AML-193 (cell line): ENCODE measurements at regions not wholly inside any gene's neighbourhood (a gene's known extent, or its start where the extent isn't known, plus 50 kb on each side); places are given as distances from the start of the nearest gene placed in this dataset.

Experiments used
- DNase-seq, 2 experiments: peaks; one replicate each; lab custom pipeline; 2025; lab: John Stamatoyannopoulos, UW

DNA sequence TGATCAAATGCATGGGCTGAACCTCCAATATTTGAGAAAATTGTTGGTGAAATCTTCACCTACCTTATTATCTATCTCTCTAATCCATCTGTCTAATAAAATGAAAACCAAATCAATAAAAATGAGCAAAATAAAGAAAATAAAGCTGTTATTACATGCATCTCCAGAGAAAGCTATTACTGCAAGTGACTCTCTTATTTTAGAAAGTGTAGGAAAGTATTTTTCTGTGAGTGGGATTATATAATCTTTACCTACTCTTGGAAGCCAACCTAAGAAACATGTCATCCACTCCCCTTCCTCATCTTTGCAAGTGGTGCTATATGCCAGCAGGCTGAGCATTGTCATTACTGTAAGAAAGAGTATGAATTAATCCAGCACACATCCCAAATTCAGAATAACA lies 191.5 kb upstream of the RFC3 start:
- no peak for DNase-seq

DNA sequence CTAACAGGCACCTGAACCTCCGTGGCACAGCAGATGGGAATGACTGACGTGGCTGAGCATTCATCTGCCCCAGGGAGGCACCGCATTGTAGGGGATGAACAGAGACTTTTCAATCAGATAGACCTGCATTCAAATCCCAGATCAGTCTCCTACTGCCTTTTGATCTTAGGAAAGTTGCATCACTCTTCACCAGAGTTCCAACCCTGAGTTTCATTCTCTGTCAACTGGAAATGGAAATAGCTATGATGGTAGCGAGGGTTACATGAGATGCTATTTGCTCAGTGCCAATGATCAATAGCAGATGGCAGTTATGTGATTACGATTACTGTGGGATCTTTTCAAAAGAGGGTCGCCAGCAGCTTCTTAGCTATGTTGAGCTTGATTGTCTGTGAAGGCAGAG lies 189.3 kb upstream of the RFC3 start:
- no peak for DNase-seq

DNA sequence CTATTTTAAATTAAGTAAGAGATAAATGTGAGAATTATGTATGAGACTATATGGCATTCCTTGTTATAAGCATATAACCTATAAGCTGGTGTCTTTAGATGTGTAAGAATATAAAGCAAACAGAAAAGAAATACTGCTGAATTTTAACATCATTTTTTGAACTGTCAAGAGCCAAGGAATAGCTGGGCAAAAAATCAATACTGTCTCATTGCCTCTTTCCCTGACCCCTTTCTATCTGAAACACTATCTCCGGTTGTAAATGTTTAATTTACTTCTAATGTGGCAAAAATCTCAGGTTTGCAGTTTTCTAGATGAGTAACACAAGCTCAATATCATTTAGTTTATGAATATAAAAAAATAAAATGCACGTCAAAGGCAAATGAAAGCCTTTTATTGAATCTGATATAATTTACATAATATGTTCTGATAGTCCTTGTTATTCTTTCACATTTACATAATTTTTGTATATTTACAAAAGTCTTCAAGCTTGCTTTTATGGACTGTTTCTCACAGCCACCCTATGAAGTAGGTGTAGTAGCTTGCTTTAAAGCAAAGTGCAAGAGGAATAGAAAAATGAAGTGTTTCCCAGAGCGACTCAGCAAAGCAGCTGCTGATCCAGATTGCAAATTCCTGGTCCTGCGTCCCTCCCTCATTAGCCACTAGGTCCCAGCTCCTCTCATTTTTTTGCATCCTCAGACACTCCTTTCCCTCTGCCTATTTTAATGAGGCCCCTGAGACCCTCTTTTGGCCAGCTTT lies 188.2 kb upstream of the RFC3 start:
- DNase-seq, result no peak

DNA sequence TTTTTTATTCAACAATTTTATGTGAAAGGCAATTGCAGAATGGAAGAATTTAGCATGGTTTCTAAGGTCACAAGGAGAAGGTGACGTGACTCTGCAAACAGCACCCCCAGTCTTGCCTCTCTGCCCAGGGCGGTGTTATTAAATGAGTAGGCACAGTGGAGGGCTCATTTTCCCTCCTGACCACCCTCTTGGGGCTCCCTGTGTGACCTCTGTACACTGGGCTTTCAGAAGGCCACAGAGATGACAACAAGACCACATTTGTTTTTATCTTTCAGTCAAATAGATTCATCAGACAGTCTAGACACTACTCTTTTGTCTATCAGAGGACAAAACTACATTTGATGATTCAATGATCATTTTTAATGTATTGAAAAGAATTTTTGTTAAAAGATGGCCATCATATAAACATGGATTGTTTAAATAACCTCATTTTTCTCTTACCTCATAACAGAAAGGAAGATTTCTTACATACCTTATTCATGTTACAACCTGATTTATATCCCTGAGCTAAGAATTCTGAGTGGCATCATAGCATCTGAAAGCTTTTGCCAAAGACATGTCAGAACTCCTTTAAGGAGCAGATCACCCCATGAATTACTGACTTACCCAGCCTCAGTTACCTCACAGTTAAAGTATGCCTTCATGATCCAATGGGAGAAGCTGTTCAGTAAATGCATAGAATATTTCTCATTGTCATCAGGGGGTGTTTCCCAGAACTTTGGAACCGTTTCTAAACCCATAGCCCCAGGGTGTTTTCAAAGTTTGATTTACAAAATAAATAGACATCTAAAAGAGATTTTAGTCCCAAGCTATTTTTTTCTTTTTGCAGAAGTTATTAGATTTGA lies 184.0 kb upstream of the RFC3 start:
- DNase-seq, result no peak

DNA sequence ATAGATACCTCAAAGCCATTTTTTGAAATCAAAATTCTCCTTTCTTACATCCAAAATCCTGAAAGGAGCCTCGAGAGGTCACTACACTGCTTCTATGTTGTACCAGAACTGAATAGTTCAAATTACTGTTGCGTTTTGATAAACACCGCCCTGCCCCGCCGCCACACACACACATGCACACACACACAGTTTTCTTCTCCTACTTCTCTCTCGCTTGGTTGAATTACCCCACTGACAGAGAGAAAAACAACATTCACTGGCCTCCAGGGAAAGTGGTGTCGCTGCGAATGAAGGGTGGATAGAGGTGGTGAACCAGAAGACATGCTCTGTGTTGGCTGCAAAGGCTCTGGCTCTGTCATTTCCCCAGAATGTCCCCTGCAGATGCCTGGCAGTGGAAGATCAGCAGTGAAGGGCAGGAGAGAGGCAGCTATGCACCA lies 183.4 kb upstream of the RFC3 start:
- DNase-seq, result no peak

DNA sequence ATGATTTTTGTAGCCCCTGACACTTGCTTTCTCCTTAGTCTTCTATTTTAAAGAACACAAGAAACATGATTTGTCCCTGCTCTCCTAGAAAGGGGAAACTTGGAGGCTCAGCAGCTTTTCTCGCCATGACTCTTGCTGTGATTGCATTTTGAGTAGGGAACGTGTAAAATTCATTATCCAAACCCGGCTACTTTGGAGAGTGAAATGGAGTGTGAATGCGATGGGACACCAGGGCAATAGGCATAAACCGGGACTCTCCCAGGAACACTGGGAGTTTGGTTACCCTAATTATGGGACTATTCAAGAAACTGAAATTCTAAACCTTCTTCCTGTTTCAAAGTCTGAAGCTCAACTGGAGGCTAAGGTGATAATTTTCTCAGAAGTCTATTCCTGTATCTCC lies 181.7 kb upstream of the RFC3 start:
- DNase-seq, result no peak

DNA sequence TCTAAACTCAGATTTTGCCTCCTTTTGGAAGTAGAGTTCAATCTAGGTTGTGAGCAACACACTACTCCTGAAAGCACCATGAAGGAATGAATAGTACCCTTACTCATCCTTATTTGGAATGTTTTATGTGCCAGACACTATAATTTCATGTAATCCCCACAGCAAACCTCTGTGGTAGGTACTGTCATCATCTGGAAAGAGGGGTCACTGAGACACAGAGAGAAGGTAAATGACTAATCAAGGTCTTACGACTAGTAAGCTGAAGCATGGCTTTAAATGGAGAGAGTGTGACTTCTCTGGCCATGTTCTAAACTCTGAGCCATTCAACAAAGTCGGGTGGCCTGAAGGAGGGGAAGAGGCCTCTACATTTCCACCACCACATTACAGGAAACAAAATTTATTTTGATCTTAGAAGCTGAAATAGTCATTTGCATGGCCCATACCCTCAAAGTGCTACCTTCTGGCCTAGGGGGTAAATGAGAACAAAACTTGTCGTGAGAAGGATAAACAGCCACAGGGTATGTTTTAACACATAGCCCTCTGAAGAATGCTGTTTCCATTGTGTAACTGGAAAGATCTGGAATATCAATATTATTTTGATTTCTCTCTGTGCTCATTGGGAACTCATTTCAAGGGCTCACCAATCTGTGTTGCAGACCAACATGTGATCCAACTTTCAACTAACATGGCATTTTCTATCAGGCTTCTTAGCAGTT lies 180.8 kb upstream of the RFC3 start:
- no peak for DNase-seq

DNA sequence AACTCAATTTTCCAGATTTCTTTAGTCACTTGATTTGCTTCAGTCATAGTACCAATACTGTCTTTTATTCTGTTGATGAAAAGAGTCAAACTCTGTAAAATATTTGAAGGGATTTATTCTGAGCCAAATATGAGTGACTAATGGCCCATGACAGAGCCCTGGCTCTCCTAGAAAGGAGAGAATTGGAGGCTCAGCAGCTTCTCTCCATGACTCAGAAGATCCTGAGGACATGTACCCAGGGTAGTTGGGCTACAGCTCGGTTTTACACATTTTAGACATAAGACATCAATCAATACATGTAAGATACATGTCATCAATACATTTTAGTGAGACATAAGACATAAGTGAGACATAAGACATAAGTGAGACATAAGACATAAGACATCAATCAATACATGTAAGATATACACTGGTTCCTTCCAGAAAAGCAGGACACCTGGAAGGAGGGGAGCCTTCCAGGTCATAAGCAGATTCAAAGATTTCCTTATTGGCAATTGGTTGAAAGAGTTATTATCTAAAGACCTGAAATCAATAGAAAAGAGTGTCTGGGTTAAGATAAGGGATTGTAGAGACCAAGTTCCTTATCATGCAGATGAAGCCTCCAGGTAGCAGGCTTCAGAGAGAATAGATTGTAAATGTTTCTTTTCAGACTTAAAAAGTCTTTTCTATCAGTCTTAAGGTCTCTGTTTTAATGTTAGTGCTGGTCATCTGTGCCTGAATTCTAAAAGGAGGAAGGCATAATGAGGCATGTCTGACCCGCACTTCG lies 179.8 kb upstream of the RFC3 start:
- DNase-seq, result no peak

DNA sequence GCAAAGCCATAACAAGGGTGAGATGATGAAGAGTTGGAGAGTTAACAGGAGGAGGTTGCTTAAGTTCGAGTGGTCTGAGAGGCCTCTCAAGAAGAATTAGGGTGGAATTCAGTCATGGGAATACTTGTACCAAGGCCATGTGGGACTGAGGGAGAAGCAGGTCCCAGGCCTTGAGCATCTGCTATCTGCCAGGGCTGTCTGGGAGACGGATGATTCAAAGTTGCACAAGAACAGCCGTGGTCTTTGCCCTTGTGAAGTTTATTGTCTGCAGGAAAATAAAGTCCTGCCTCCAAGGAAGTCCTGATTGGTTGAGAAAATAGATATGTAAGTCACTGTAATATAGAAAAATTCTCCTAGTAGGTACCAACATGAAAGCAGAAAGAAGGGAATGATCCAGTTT lies 178.8 kb upstream of the RFC3 start:
- DNase-seq, result no peak

DNA sequence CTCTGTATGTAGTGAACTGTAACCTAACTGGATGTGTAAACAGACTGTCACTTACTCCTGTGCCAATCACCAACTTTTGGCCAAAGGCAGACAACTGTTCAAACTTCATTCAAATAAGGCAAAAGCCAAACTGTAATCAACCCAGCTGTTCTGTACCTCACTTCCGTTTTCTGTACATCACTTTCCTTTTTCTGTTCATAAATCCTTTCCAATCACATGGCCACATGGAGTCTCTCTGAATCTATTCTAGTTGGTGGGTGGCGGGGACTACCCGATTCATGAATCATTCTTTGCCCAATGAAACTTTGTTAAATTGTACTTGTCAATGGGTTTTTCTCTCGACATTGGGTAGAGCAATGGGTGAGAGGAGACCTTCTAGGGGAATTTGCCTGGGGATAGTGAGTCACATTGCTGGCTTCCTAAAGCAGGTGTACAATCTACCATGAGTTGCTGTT lies 178.3 kb upstream of the RFC3 start:
- no peak for DNase-seq

DNA sequence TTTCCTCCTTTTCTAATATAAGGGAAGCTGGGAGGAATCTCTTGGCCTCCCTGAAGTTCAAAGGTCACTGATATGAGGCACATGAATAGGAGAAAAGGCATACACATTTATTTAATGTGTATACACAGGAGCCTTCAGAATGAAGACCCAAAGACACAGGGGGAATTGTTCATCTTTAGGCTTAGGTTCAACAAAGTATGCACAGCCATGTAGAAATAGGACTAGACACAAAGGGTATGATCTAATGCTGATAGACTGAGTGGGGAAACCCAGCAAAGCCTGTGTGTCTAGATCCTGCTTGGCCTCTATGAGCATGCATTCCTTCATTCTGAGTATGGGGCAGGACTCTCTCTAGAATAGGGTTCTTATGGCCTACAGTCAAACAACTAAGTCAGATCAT lies 177.1 kb upstream of the RFC3 start:
- no peak for DNase-seq

DNA sequence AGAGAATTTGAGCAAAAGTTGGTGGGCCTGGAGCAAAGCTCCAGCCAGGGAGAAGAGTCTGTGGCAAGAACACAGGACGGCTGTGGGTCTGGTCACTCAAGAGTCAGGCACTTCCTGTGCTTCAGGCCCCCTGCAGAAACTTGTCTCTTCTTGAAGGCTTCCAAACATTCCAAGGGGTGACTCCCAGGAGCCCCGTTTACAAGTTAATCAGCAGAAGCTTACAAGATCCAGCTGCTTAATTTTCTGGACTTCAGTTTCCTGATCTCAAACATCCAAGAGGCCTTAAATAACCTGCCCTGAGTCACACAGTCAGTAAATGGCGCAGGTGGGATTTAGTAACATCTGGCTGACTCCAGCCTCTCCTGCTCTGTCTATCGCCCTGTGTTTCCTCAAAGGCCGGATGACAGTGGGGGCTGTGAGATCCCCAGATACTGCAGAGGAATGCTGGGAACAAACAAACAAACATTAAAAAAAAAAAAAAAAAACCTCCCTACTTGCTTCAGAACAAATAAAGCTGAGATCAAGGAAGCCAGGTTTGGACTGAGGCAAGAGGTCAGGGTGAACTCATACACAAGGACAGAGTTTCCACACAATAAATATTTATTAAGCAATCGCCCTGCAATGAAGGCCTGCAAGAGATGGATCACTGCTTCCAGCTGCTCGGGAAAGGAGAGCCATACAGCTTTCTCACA lies 175.4 kb upstream of the RFC3 start:
- DNase-seq, result peak in 1 of 2 experiments; percentile 11

DNA sequence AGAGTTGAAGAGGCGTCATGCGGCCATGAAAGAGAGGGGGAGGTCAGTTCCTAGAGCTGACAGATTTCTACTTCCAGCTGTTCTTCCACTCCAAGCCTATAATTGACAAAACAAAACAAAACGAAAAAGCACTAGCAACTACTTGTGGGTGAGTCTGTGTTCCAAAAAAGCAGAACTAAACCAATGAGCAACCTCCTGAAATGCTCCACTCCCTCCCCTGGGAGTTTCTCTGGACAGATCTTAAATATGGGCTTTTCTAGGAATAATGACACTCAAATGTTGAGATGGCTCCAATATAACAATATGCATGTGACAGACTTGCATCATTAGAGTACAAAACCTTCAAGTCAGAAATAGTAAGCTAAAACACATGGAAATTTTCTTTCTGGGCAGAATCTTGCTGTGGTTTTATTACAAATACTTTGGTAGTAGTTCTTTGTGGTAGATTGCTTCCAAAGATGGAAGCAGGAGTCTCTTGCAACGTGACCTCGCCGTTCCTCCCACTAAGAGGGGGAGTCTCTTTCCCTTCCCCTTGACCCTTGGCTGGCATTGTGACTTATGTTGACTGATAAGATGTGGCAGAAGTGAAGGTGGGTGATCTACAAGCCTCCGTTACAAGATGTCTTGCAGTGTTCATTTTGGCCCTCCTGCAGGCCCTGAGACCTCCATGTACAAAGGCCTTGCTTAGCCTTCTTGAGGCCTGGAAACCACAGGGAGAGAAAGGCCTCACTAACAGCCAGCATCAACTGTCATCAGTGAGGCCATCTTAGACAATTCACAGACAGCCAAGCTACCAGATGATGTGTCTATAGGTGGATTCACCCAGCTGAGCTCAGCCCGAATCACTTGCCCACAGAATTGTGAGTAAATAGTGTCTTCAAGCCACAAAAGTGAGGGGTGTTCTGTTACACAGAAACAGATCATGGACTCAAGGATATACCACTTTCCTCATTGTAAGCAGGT lies 173.1 kb upstream of the RFC3 start:
- DNase-seq, result peak; percentile 64 to 74

DNA sequence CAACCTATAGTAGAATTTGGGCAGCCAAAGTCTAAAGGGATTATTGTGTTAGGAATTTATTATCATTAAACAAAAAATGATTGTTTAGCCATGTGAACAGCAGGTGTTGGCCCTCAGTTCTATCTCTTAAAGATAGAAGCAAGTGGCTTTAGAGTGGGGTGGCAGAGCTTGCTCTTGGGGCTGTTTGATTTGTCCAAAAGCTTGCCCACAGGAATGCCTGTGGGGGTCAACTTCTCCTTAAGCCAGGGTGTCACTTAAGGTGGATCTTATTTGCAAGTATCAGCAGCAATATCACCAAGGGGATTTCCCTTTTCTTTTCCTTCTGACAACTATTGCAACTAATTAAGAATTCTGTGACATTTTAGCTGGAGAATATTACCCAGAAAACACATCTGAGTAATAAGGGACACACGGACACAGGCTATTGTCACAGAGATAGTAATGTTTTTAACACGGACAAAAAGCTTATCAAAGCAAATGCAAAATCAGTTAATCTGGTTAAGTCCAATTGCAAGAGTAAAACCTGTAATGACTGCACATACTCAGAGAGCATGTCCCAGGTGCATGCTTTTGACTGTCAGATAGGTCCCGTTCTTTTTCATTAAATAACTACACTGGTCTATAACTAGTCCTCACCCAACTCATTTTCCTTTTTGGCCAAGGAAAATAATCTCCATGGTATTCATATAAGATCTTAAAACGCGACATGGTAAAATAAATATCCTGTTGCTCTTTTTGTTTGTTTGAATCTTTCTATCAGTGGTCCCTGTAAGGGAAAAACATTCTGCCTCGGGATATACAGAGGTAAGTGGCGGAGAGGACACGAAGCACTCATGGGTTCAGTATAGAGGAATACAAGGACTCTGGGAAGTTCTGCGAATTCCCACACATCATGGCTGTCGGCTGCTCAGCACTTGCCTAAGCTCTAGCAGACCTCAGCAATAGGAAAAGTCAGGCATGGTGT lies 172.1 kb upstream of the RFC3 start:
- no peak for DNase-seq

DNA sequence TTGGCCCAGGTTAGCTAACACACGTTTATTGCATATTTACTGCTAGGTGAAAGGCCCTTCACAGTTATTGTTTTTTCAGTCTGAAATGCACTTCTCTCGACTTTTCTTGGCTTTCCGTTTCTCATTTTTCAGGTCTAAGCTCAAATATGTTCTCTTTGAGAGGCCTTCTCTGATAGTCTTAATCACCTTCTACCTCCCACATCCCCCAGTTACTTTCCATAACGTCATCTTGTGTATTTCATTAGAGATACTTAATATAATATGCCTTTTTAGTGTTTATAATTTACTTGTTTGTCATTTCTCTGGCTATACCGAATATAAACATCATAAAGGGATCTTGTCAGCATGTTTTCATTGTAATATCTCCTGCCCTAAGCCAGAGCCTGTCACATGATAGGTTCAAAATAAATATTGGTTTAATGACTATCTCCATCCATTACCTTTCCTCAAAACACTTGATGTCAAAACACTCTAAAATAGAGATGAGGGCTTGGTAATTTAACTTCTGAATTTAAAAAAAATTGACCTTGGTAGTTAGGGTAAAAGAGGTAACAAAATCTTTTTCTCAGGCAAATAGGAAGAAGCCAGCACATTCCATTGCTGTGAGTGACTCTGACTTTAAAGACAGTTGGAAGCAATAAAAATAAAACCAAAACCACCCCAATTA lies 168.6 kb upstream of the RFC3 start:
- no peak for DNase-seq

DNA sequence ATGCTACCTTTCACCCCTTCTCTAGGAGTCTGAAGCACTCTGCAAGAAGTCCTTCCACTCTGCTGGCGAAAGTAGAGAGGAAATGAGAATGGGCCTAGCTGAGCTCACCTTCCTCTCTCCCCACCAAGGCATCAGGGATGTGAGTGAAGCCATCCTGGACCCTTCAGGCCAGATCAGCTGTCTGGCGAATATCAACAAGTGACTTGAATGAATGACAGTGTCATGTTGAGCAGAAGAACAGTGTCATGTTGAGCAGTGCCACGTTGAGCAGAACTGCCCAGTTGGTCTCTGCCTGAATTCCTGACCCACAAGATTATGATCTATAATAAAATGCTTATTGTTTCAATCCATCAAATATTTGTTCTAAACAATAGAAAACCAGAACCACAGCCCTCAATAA lies 166.2 kb upstream of the RFC3 start:
- no peak for DNase-seq

DNA sequence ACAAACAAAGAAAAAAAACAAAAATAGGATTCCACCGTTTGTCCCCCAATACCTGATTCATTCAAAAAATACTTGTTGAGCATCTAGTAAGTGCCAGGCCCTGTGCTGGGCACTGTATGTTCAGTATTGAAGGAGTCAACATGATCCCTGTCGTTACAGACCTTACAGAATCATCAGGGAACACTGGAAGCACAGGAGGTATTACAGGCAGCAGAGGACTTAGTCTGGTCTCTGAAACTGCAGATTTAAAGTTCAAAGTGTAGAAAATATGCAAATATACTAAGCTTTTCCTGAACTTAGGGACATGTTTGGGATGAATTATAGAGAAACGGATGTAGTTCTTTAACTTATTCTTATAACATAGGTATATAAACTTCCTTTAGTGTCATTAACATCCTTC lies 160.7 kb upstream of the RFC3 start:
- DNase-seq, result no peak

DNA sequence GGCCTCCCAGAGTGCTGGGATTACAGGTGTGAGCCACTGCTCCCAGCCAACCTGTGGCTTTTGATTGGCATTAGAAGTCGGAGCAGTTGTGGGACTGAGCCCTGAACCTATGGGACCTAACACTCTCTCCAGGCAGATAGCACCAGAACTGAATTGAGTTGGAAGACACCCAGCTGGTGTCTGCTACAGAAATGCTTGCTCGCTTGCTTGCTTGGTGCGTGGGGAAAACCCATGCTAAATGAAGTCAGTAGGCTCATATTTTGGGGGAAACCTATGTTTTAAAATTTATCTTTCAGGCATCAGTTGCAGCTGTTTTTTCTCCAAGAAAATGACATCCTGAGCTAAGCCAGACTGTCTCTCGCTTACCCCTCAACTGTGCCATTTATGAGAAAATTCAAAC lies 158.5 kb upstream of the RFC3 start:
- DNase-seq, result no peak
